ENCODE measurements at regions not wholly inside any gene's neighbourhood (a gene's known extent, or its start where the extent isn't known, plus 50 kb on each side); places are given as distances from the start of the nearest gene placed in this dataset.

DNA sequence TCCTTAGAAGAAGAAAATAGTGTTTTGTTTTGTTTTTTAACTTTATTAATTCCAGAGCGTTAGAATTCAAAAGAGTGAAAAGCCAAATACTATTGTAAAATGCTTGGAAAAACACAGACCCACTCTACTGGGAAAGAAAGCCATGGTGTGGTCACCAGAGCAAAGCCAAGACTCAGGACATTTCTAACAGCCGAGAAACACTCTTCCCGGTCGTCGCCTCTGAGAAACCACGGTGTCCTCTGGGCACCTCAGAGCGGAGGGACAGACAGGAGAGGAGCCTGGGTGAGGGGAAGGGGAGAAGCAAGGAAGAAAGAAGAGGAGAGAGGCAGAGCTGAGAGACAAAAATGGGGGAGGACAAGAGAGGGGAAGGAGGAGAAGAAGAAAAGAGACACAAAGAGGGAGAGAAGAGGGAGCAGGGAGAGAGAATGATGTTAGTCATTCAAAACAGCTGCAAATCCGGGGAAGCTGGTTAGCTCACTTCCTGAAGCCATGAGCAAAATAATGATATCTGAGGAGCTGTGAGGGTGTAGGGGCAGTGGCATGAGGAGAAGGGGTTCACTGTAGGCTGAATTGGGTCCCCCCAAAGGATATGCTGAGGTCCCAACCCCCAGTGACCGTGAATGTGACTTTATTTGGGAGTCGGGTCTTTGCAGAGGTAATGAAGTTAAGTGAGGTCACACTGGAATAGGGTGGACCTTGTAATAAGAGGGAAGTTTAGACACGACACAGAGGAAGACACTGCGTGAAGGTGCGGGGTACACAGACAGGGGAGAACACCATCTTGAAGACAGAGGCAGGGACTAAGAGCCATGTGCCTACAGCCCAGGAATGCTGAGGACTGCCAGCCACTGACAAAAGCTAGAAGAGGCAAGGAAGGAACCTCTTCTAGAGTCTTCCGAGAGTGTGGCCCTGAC lies 58.2 kb upstream of the DMRTB1 start:
- TF ChIP-seq, protein P1, sequence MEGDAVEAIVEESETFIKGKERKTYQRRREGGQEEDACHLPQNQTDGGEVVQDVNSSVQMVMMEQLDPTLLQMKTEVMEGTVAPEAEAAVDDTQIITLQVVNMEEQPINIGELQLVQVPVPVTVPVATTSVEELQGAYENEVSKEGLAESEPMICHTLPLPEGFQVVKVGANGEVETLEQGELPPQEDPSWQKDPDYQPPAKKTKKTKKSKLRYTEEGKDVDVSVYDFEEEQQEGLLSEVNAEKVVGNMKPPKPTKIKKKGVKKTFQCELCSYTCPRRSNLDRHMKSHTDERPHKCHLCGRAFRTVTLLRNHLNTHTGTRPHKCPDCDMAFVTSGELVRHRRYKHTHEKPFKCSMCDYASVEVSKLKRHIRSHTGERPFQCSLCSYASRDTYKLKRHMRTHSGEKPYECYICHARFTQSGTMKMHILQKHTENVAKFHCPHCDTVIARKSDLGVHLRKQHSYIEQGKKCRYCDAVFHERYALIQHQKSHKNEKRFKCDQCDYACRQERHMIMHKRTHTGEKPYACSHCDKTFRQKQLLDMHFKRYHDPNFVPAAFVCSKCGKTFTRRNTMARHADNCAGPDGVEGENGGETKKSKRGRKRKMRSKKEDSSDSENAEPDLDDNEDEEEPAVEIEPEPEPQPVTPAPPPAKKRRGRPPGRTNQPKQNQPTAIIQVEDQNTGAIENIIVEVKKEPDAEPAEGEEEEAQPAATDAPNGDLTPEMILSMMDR (conservative IDR thresholded peaks at IDR 0.05; ENCODE audit: low read length): no peak
- H3K4me3 ChIP-seq (ENCODE audit: low read length): no peak overlapping the region
- DNase-seq (ENCODE audit: low read depth): no peak

DNA sequence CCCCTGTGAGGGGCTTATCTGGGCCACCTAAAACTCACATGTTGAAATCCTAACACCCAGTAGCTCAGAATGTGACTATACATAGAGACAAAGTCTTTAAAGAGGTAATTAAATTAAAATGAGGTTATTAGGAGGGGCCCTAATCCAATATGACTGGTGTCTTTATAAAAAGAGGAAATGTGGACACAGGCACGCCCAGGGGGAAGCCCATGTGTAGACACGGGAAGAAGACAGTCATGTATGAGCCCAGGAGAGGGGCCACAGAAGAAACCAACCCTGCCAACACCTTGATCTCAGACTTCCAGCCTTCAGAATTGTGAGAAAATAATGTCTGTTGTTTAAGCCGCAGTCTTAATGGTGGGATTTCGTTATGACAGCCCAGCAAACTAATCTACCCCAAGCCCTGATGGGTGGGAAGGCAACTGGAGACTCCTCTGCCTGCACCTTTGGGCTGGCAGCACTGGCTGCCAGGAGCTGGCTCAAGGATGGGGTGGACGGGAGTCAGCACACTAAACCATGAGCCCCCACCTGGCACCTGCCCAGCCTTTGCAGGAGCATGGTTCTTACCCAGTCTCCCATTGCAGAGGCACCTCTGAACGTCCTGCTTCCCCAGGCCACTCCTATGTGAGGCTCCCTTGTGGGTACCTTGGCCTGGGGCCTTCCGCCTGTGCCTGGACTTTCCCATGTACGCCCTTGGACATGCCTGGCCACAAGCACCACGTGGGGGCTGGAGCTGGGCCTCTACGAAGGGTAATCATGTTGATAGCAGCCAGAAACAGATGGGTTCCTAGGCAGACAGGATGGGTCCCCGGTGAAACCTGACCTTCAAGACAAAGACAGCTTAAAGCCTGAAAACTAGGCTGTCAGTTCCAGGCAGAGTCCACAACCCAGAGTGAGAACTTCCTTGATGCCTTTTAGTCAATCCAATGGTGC lies 57.1 kb upstream of the DMRTB1 start:
- no peak overlapping the region for H3K4me3 ChIP-seq (ENCODE audit: low read length)
- DNase-seq (ENCODE audit: low read depth): no peak
- TF ChIP-seq, protein P1 (conservative IDR thresholded peaks at IDR 0.05; ENCODE audit: low read length): no peak

DNA sequence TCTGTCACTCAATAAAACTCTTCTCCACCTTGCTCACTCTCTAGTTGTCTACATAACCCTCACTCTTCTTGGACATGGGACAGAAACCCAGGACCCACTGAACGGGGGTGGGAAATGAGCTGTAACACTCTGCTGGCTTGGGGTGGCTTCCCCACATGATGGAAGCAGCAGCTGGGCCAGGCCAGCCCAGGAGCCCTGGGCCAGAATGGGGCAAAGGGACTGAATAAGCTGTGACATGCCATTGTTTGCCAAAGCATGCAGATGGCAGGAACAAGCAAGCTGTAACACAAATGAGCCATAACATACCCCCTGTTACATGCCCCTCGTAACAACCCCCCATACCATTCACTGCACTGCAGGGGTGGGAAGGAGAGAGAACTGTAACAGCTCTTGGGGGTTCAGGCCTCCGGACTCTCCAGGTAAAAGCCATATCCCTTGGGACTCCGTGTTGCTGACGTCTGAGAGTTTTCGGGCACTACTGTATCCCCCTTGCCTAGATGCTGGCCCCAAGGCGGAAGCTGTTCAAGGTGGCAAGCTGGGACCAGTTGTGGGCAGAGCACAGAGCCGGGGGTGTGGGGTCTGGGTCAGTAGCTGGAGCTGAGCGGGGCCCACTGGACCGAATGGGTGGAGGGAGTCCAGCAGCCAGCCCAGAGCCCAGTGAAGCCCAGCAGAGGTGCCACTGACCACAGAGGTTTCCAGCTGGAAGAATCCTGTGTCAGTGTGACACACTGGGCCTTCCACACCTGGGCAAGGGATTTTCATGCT lies 56.1 kb upstream of the DMRTB1 start:
- DNase-seq (ENCODE audit: low read depth): no peak
- H3K4me3 ChIP-seq (ENCODE audit: low read length): no peak overlapping the region
- TF ChIP-seq, protein P1 (conservative IDR thresholded peaks at IDR 0.05; ENCODE audit: low read length): no peak

DNA sequence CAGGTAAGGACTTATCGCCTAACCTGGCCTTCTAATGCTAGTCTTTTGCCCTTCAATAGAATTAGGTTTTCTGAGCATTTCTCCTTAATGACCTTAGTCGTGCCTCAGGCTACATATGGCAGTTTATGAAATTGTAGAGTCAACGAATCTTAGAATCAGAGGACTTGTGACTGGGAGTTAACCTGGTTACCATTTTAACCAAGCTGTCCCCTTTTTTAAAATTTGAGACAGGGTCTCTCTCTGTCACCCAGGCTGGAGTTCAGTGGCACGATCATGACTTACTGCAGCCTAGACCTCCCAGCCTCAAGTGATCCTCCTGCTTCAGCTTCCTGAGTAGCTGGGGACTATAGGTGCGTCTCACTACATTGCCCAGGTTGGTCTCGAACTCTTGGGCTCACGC lies 53.5 kb upstream of the DMRTB1 start:
- TF ChIP-seq, protein P1 (conservative IDR thresholded peaks at IDR 0.05; ENCODE audit: low read length): no peak
- DNase-seq (ENCODE audit: low read depth): no peak

DNA sequence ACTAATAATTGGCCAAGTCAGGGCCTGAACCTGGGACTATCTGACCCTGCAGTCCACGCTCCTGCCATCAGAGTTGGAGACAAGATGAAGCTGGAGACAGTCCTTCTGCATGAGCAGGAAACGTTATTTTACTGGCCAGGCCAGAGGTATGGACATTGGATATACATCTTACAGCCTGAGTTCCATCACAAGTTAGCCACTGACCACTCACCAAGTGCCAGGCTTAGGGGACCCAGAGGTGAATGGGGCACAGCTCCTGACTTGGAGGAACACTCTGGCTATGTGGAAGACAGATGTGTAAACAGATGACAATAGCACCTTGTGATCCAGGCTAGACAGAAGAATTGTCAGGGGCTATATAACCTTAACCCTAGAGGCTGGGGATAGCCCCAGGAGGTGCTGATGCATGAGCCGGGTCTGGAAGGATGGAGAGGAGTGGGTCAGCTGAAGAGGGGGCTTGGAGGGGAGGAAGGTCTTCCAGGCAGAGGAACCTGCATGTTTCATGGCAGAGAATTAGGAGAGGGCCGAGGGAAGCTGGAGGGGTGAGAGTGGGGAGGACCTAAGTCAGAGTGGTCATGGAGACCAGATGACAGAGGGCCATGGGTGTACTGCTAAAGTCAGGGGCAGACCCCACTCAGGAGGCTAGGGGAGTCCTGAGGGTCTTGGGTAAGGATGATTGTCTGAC lies 52.5 kb upstream of the DMRTB1 start:
- TF ChIP-seq, protein P1 (conservative IDR thresholded peaks at IDR 0.05; ENCODE audit: low read length): no peak
- no peak overlapping the region for H3K4me3 ChIP-seq (ENCODE audit: low read length)
- DNase-seq (ENCODE audit: low read depth): no peak

More for the DNA sequence above, 53.5 kb upstream of the DMRTB1 start:
- H3K4me3 ChIP-seq (ENCODE audit: low read length): no peak overlapping the region

DNA sequence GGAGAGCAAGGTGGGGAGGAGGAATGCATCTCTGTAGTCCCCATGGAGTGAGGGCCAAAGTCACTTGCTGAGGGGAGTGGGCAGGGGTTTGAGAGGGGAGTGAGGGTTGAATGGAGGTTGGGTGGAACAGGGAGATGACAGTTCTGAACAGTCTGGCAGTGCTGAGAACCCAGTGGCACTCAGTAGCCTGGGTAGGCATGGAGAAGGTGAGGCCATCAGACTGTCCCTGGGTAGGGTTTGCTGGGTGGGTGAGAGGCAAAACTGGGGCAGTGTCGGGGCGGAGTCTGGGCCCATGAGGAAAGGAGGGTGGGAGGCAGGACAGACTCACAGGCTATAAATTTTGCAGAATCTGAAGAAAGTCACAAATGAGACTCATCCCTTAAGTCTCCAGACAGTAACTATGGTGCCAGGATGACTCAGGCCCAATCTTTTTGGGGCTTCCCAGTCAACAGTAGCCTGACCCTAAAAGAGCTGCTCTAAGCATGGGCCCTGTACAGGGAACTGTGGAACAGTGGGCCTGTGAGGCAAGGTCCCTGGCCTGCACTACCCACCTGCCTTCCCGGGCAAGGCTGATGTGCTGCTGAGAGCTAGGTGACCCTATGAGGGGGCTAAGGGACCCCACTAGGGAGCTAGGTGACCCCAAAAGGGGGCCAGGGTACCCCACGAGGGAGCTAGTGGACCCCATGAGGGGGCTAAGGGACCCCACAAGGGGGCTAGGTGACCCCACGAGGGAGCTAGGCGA lies 51.0 kb upstream of the DMRTB1 start:
- no peak overlapping the region for H3K4me3 ChIP-seq (ENCODE audit: low read length)
- DNase-seq (ENCODE audit: low read depth): no peak
- TF ChIP-seq, protein P1 (conservative IDR thresholded peaks at IDR 0.05; ENCODE audit: low read length): no peak
